PC-3 (cell line): ENCODE measurements at regions not wholly inside any gene's neighbourhood (a gene's known extent, or its start where the extent isn't known, plus 50 kb on each side); places are given as distances from the start of the nearest gene placed in this dataset.

Experiments used
- ATAC-seq: fragments of 200-7000 bp; cut with Tn5 transposase; 2 replicates; pipeline ENCODE4 v1.9.1; 2020; ENCODE audit warnings: mild to moderate bottlenecking, moderate library complexity
- BruUV-seq: library from RNA; stranded (reverse); fragments of 400-500 nt; replicated peaks from 2 replicates; lab custom pipeline; 2021; lab: Mats Ljungman, UMichigan
- CTCF ChIA-PET: fragments of 300-600 bp; sonication (Branson Sonifier 250); formaldehyde crosslinking; loops from one replicate; lab custom pipeline; 2022; ENCODE audit warnings: antibody characterized with exemption; lab: Charles Lee
- POLR2A ChIA-PET: fragments of 300-600 bp; sonication (Branson Sonifier 250); formaldehyde crosslinking; loops from one replicate; lab custom pipeline; 2022; ENCODE audit warnings: antibody characterized with exemption; ENCODE audit not compliant: unreplicated experiment; lab: Charles Lee
- DNase-seq: peaks from one replicate; pipeline ENCODE4 v3.0.0-alpha.2; 2015
- H2AFZ ChIP-seq: fragments of 300-600 bp; sonication (generic); 2 replicates; pipeline ENCODE4 v1.6.0; 2016; ENCODE audit warnings: antibody characterized with exemption, low read length
- H3F3A ChIP-seq: fragments of 300-600 bp; sonication (generic); one replicate; pipeline ENCODE4 v1.6.0; 2017; ENCODE audit warnings: antibody characterized with exemption, low read length, control low read depth, mild to moderate bottlenecking; ENCODE audit not compliant: unreplicated experiment
- H3K27ac ChIP-seq: fragments of 300-600 bp; sonication (generic); 2 replicates; pipeline ENCODE4 v1.5.1; 2016; ENCODE audit warnings: mild to moderate bottlenecking, low read length
- H3K27me3 ChIP-seq: fragments of 300-600 bp; sonication (generic); 2 replicates; pipeline ENCODE4 v1.6.1; 2016; ENCODE audit warnings: low read length, mixed read lengths
- H3K36me3 ChIP-seq: fragments of 300-600 bp; sonication (generic); 2 replicates; pipeline ENCODE4 v1.6.1; 2016; ENCODE audit warnings: low read depth, mixed run types, low read length, mixed read lengths
- H3K4me1 ChIP-seq: fragments of 300-600 bp; sonication (generic); 2 replicates; pipeline ENCODE4 v1.5.1; 2016; ENCODE audit warnings: low read length; ENCODE audit not compliant: insufficient read depth
- H3K4me2 ChIP-seq: fragments of 300-600 bp; sonication (generic); 2 replicates; pipeline ENCODE4 v1.6.0; 2016; ENCODE audit warnings: low read length
- H3K4me3 ChIP-seq: fragments of 300-600 bp; sonication (generic); 2 replicates; pipeline ENCODE4 v1.5.1; 2016; ENCODE audit warnings: mild to moderate bottlenecking, low read length, mixed read lengths
- H3K79me2 ChIP-seq: fragments of 300-600 bp; sonication (generic); 2 replicates; pipeline ENCODE4 v1.6.1; 2017; ENCODE audit warnings: low read length, mixed read lengths
- H3K9ac ChIP-seq: fragments of 300-600 bp; sonication (generic); 2 replicates; pipeline ENCODE4 v1.6.0; 2016; ENCODE audit warnings: mild to moderate bottlenecking, low read length
- H3K9me2 ChIP-seq: fragments of 300-600 bp; sonication (generic); replicated peaks from 2 replicates; pipeline ENCODE4 v1.6.1; 2016; ENCODE audit warnings: mixed run types, low read length, mixed read lengths
- H3K9me3 ChIP-seq: fragments of 300-600 bp; sonication (generic); 2 replicates; pipeline ENCODE4 v1.6.1; 2016; ENCODE audit warnings: low read length, mixed read lengths
- H4K20me1 ChIP-seq: fragments of 300-600 bp; sonication (generic); 2 replicates; pipeline ENCODE4 v1.6.1; 2016; ENCODE audit warnings: low read length, mixed read lengths
- EZH2 ChIP-seq: fragments of 300-600 bp; sonication (generic); IDR thresholded peaks from one replicate; pipeline ENCODE4 v1.6.1; 2017; ENCODE audit warnings: antibody characterized with exemption, mild to moderate bottlenecking, low read length; ENCODE audit not compliant: unreplicated experiment
- EZH2phosphoT487 ChIP-seq: fragments of 300-600 bp; sonication (generic); IDR thresholded peaks from 2 replicates; pipeline ENCODE4 v1.6.1; 2018; ENCODE audit warnings: mild to moderate bottlenecking, antibody characterized with exemption, low read length, borderline replicate concordance
- intact Hi-C: fragments of 100-400 bp; cut with micrococcal nuclease; formaldehyde crosslinking; loops from 2 replicates; pipeline ENCODE4 v1.9.0; 2023
- TF ChIP-seq, protein P1 (sequence below): fragments of 300-600 bp; sonication (generic); conservative IDR thresholded peaks from 2 replicates; pipeline ENCODE4 v1.5.1; 2017; ENCODE audit warnings: antibody characterized with exemption, low read depth, mild to moderate bottlenecking, low read length

DNA sequence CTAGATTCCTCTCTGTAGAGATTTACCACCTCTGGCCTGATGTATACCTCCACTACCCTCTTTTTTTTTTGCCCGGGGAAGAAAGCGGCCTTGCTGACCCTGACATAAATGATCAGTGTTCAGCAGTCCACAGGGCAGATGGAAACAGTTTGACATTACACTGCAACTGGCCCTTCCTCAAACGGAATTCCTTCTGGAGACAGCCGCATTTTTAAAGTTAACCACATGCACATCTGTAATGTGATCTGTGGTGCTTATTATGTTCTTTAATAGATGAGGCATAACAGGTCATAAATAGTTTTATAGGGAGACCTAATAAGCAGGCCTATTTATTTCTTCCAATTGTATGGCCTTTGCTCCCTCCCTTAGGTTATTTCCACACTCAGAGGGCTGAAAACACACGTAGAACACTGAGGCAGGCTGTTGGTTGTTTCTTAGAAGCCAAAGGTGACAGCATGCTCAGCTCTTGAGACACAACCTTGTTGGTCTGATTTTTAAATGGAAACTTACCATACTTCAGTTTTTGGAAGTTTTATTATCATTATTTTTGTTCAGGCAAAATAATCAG lies 84.0 kb upstream of the APC start:
- H3K9me2 ChIP-seq, result no peaks in the 10 kb centered on the region
- POLR2A ChIA-PET, result no interaction called here
- TF ChIP-seq EZH2phosphoT487 (no peak), EZH2 (no peak)
- TF ChIP-seq, protein P1, sequence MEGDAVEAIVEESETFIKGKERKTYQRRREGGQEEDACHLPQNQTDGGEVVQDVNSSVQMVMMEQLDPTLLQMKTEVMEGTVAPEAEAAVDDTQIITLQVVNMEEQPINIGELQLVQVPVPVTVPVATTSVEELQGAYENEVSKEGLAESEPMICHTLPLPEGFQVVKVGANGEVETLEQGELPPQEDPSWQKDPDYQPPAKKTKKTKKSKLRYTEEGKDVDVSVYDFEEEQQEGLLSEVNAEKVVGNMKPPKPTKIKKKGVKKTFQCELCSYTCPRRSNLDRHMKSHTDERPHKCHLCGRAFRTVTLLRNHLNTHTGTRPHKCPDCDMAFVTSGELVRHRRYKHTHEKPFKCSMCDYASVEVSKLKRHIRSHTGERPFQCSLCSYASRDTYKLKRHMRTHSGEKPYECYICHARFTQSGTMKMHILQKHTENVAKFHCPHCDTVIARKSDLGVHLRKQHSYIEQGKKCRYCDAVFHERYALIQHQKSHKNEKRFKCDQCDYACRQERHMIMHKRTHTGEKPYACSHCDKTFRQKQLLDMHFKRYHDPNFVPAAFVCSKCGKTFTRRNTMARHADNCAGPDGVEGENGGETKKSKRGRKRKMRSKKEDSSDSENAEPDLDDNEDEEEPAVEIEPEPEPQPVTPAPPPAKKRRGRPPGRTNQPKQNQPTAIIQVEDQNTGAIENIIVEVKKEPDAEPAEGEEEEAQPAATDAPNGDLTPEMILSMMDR, result no peak
- no peaks in the 10 kb centered on the region for H4K20me1 ChIP-seq
- no peak overlapping the region for H3K27ac ChIP-seq
- no peak overlapping the region for H2AFZ ChIP-seq
- CTCF ChIA-PET, result no interaction called here
- no peaks in the 10 kb centered on the region for H3K36me3 ChIP-seq
- no peaks in the 10 kb centered on the region for H3K27me3 ChIP-seq
- H3K79me2 ChIP-seq, result no peaks in the 10 kb centered on the region
- H3F3A ChIP-seq, result no peaks in the 10 kb centered on the region
- DNase-seq (no peak), ATAC-seq (no peak)
- H3K9me3 ChIP-seq, result no peaks in the 10 kb centered on the region
- no TSS peak for BruUV-seq
- no peak overlapping the region for H3K9ac ChIP-seq
- H3K4me1 ChIP-seq, result peaks cover 15% of the 10 kb centered on the region
- intact Hi-C loops, result no loop called here
- H3K4me3 ChIP-seq, result no peak overlapping the region
- H3K4me2 ChIP-seq, result no peak overlapping the region

DNA sequence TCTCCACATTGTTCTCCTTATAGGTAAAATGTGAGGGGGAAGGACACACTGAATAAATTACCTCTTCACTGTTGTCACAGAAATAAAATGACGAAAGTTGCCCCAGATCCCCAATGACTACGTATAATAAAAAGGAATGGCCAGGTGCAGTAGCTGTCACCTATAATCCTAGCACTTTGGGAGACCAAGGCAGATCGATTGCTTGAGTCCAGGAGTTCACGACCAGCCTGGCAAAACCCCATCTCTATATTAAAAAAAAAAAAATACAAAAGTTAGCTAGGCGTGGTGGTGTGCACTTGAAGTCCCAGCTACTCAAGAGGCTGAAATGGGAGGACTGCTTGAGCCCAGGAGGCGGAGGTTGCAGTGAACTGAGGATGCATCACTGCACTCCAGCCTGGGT lies 82.2 kb upstream of the APC start:
- H3K36me3 ChIP-seq, result no peaks in the 10 kb centered on the region
- no peak for TF ChIP-seq EZH2
- no peak for TF ChIP-seq EZH2phosphoT487
- TF ChIP-seq, protein P1, result no peak
- no peak overlapping the region for H3K4me2 ChIP-seq
- DNase-seq (no peak), ATAC-seq (no peak)
- no peaks in the 10 kb centered on the region for H3K79me2 ChIP-seq
- intact Hi-C loops, result no loop called here
- H3K4me1 ChIP-seq, result peaks cover 2% of the 10 kb centered on the region
- no peaks in the 10 kb centered on the region for H4K20me1 ChIP-seq
- no peaks in the 10 kb centered on the region for H3K27me3 ChIP-seq
- no peaks in the 10 kb centered on the region for H3K9me3 ChIP-seq
- H3K4me3 ChIP-seq, result no peak overlapping the region
- H3K9me2 ChIP-seq, result no peaks in the 10 kb centered on the region
- H3F3A ChIP-seq, result no peaks in the 10 kb centered on the region
- H3K9ac ChIP-seq, result no peak overlapping the region
- CTCF ChIA-PET, result no interaction called here
- BruUV-seq, result no TSS peak
- no peak overlapping the region for H2AFZ ChIP-seq
- POLR2A ChIA-PET, result no interaction called here
- H3K27ac ChIP-seq, result no peak overlapping the region

DNA sequence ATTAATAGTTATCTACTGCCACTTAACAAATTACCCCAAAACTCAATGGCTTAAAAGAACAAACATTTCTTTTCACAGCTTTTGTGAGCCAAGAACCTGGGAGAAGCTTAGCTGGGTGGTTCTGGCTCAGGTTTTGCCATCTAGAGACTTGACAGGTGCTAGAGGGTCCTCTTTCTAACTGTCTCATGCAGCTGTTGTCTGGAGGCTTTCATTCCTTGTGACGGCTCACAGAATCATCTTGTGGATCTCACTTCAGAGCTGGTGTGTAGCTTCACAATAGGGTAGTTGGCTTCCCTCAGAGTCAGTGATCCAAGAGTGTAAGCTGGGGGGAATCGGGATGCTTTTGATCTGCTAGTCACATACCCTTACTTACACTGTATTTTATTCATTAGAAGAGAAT lies 81.2 kb upstream of the APC start:
- ChIA-PET CTCF (no interaction called here), POLR2A (no interaction called here)
- Histone ChIP-seq H4K20me1 (no peaks in the 10 kb centered on the region), H3K9me3 (no peaks in the 10 kb centered on the region), H3K27me3 (no peaks in the 10 kb centered on the region), H3K27ac (no peak overlapping the region), H3F3A (no peaks in the 10 kb centered on the region), H3K9me2 (no peaks in the 10 kb centered on the region), H3K4me2 (no peak overlapping the region), H3K9ac (no peak overlapping the region), H3K36me3 (no peaks in the 10 kb centered on the region), H3K79me2 (no peaks in the 10 kb centered on the region), H3K4me3 (no peak overlapping the region), H3K4me1 (no peaks in the 10 kb centered on the region), H2AFZ (no peak overlapping the region)
- intact Hi-C loops, result no loop called here
- no TSS peak for BruUV-seq
- DNase-seq, result no peak
- TF ChIP-seq EZH2, result no peak
- no peak for ATAC-seq
